Liver (tissue), 8 donors: ENCODE measurements at regions not wholly inside any gene's neighbourhood (a gene's known extent, or its start where the extent isn't known, plus 50 kb on each side); places are given as distances from the start of the nearest gene placed in this dataset.

Source experiments
- DNase-seq: peaks from one replicate; pipeline ENCODE4 v3.0.0-alpha.2; 2017; ENCODE audit warnings: low spot score
- H3K27ac ChIP-seq, 2 donors: one replicate each; pipeline ENCODE4 v1.7.0; 2013; ENCODE audit warnings: inconsistent platforms in 2 of 2, low read length in 2 of 2, control low read depth in 1 of 2, low read depth in 1 of 2, mild to moderate bottlenecking in 1 of 2
- H3K27me3 ChIP-seq, 4 donors: one replicate each; pipeline versions ENCODE4 v1.6.1 to v1.7.0; 2013; ENCODE audit warnings: low read length in 3 of 4, inconsistent platforms in 1 of 4, mild to moderate bottlenecking in 1 of 4, moderate library complexity in 1 of 4; ENCODE audit not compliant: control insufficient read depth in 4 of 4, insufficient read depth in 4 of 4
- H3K36me3 ChIP-seq, 4 donors: one replicate each; pipeline versions ENCODE4 v1.6.1 to v1.7.0; 2013; ENCODE audit warnings: low read length in 3 of 4, mild to moderate bottlenecking in 3 of 4, low read depth in 1 of 4, moderate library complexity in 1 of 4; ENCODE audit not compliant: control insufficient read depth in 4 of 4, insufficient read depth in 3 of 4
- H3K4me1 ChIP-seq, 4 donors: one replicate each; pipeline versions ENCODE4 v1.6.1 to v1.7.0; 2013; ENCODE audit warnings: low read length in 3 of 4, mild to moderate bottlenecking in 3 of 4, moderate library complexity in 1 of 4; ENCODE audit not compliant: control insufficient read depth in 4 of 4, insufficient read depth in 4 of 4
- H3K4me3 ChIP-seq, 3 donors: one replicate each; pipeline versions ENCODE4 v1.6.1 to v1.7.0; 2013; ENCODE audit warnings: low read length in 3 of 3, control low read depth in 1 of 3, low read depth in 1 of 3, mild to moderate bottlenecking in 1 of 3
- H3K9ac ChIP-seq, 2 donors: one replicate each; pipeline ENCODE4 v1.7.0; 2013; ENCODE audit warnings: low read length in 2 of 2, mild to moderate bottlenecking in 2 of 2, moderate library complexity in 2 of 2, control low read depth in 1 of 2, low read depth in 1 of 2
- H3K9me3 ChIP-seq, 4 donors: one replicate each; pipeline versions ENCODE4 v1.6.1 to v1.7.0; 2013; ENCODE audit warnings: low read length in 3 of 4; ENCODE audit not compliant: control insufficient read depth in 4 of 4
- ATF3 ChIP-seq: IDR thresholded peaks from 2 replicates; pipeline ENCODE4 v1.6.1; 2016; ENCODE audit warnings: antibody characterized with exemption
- CTCF ChIP-seq: fragments of 150-350 bp; IDR thresholded peaks from 2 replicates; pipeline ENCODE4 v1.5.1; 2017; ENCODE audit warnings: improper control_type of control experiment, low read depth, low read length; ENCODE audit not compliant: missing input control
- EGR1 ChIP-seq, 2 donors: IDR thresholded peaks; 2 replicates each; pipeline ENCODE4 v1.6.1; 2016 to 2018; ENCODE audit warnings: antibody characterized with exemption in 2 of 2, low read depth in 2 of 2
- FOXA1 ChIP-seq: IDR thresholded peaks from 2 replicates; pipeline ENCODE4 v1.6.1; 2016; ENCODE audit warnings: antibody characterized with exemption
- FOXA2 ChIP-seq: IDR thresholded peaks from 2 replicates; pipeline ENCODE4 v1.6.1; 2016; ENCODE audit warnings: antibody characterized with exemption
- GABPA ChIP-seq, 2 donors: IDR thresholded peaks in 1 of 2; conservative IDR thresholded peaks in 1 of 2; 2 replicates each; pipeline ENCODE4 v1.6.1; 2016; ENCODE audit warnings: antibody characterized with exemption in 2 of 2, mild to moderate bottlenecking in 1 of 2, moderate library complexity in 1 of 2
- HNF4A ChIP-seq, 2 donors: conservative IDR thresholded peaks; 2 replicates each; pipeline ENCODE4 v1.6.1; 2016; ENCODE audit warnings: antibody characterized with exemption in 2 of 2, mild to moderate bottlenecking in 2 of 2
- HNF4G ChIP-seq: IDR thresholded peaks from 2 replicates; pipeline ENCODE4 v1.6.1; 2016; ENCODE audit warnings: antibody characterized with exemption
- JUND ChIP-seq, 2 donors: IDR thresholded peaks; 2 replicates each; pipeline ENCODE4 v1.6.1; 2016; ENCODE audit warnings: antibody characterized with exemption in 2 of 2
- MAX ChIP-seq: IDR thresholded peaks from 2 replicates; pipeline ENCODE4 v1.6.1; 2016; ENCODE audit warnings: antibody characterized with exemption
- NR2F2 ChIP-seq: IDR thresholded peaks from 2 replicates; pipeline ENCODE4 v1.6.1; 2016; ENCODE audit warnings: antibody characterized with exemption
- RAD21 ChIP-seq, 2 donors: IDR thresholded peaks; 2 replicates each; pipeline ENCODE4 v1.6.1; 2016; ENCODE audit warnings: antibody characterized with exemption in 2 of 2, mild to moderate bottlenecking in 2 of 2
- REST ChIP-seq: IDR thresholded peaks from 2 replicates; pipeline ENCODE4 v1.6.1; 2016; ENCODE audit warnings: antibody characterized with exemption, mild to moderate bottlenecking
- RXRA ChIP-seq, 2 donors: IDR thresholded peaks; 2 replicates each; pipeline ENCODE4 v1.6.1; 2017 to 2018; ENCODE audit warnings: antibody characterized with exemption in 2 of 2, mild to moderate bottlenecking in 1 of 2
- SP1 ChIP-seq: IDR thresholded peaks from 2 replicates; pipeline ENCODE4 v1.6.1; 2018; ENCODE audit warnings: antibody characterized with exemption, mild to moderate bottlenecking
- TAF1 ChIP-seq: conservative IDR thresholded peaks from 2 replicates; pipeline ENCODE4 v1.6.1; 2016; ENCODE audit warnings: antibody characterized with exemption, mild to moderate bottlenecking
- YY1 ChIP-seq: IDR thresholded peaks from 2 replicates; pipeline ENCODE4 v1.6.1; 2016; ENCODE audit warnings: antibody characterized with exemption, mild to moderate bottlenecking
- ZBTB33 ChIP-seq: IDR thresholded peaks from 2 replicates; pipeline ENCODE4 v1.6.1; 2016; ENCODE audit warnings: antibody characterized with exemption
- WGBS: extraction: QIAGEN DNeasy Blood & Tissue Kit; methylation state at CpG from one replicate; pipeline ENCODE4 v1.1.7; 2013; 5-methylcytosine and 5-hydroxymethylcytosine counted together
- donor health status: healthy.
- donor health status: healthy.
- donor health status: healthy.
- donor health status: healthy.
- donor health status: healthy.

- Histone ChIP-seq H3K4me1 (no peaks in the 10 kb centered on the region), H3K36me3 (no peaks in the 10 kb centered on the region), H3K9me3 (no peaks in the 10 kb centered on the region), H3K4me3 (no peak overlapping the region), H3K9ac (no peak overlapping the region), H3K27me3 (peaks cover 0 to 3% (median 0%) of the 10 kb centered on the region in 4 donors), H3K27ac (no peak overlapping the region)
- no peak for DNase-seq
- 77% methylated on average over 10 of the region's 10 CpGs for WGBS
- TF ChIP-seq FOXA2 (no peak), ATF3 (no peak), NR2F2 (no peak), ZBTB33 (no peak), REST (no peak), RAD21 (IDR thresholded peaks at IDR 0.05) (no peak), EGR1 (IDR thresholded peaks at IDR 0.05; ENCODE audit: low read depth in 2 of 2) (no peak), RXRA (IDR thresholded peaks at IDR 0.05) (no peak), YY1 (no peak)
Observed at GRCh38 chr2:136310005-136310495, 192.1 kb upstream of the CXCR4 start.

GRCh38 chr2:136308611-136309010 lies 190.7 kb upstream of the CXCR4 start:
- 63% methylated on average over 1 of the region's 1 CpG for WGBS
- no peaks in the 10 kb centered on the region for H3K9me3 ChIP-seq
- TF ChIP-seq RXRA (IDR thresholded peaks at IDR 0.05) (no peak), FOXA2 (no peak), YY1 (no peak), NR2F2 (no peak), HNF4A (conservative IDR thresholded peaks at IDR 0.05) (no peak), MAX (no peak), ZBTB33 (no peak), GABPA (IDR thresholded peaks at IDR 0.05 in 1 of 2, conservative IDR thresholded peaks at IDR 0.05 in 1 of 2) (no peak), SP1 (no peak), CTCF (no peak), RAD21 (IDR thresholded peaks at IDR 0.05) (no peak), HNF4G (no peak), REST (no peak), TAF1 (no peak), JUND (IDR thresholded peaks at IDR 0.05) (no peak), EGR1 (IDR thresholded peaks at IDR 0.05; ENCODE audit: low read depth in 2 of 2) (no peak), FOXA1 (no peak)
- no peaks in the 10 kb centered on the region for H3K4me1 ChIP-seq
- H3K4me3 ChIP-seq, result no peak overlapping the region
- no peak overlapping the region for H3K9ac ChIP-seq
- no peak overlapping the region for H3K27ac ChIP-seq
- peaks cover 0 to 3% (median 0%) of the 10 kb centered on the region in 4 donors for H3K27me3 ChIP-seq
- no peak for DNase-seq
- no peaks in the 10 kb centered on the region for H3K36me3 ChIP-seq
